ENCODE measurements at regions not wholly inside any gene's neighbourhood (a gene's known extent, or its start where the extent isn't known, plus 50 kb on each side); places are given as distances from the start of the nearest gene placed in this dataset.
A peak's percentile ranks its signal among the peaks of the same experiment; 100 is the strongest.

- DNase-seq: peak in 1 of 2 donors; percentile 35
- Histone ChIP-seq H3K9me3 (peaks cover 0 to 29% (median 7%) of the 10 kb centered on the region in 4 donors), H3K4me3 (no peak overlapping the region), H3K4me1 (no peaks in the 10 kb centered on the region), H3K27ac (no peak overlapping the region), H3K27me3 (no peaks in the 10 kb centered on the region), H3K36me3 (no peaks in the 10 kb centered on the region)
- WGBS, 5 donors: 87 to 96% (median 94%) methylated on average over 2 of the region's 2 CpGs
- no peak for TF ChIP-seq CTCF (IDR thresholded peaks at IDR 0.05)
- no peak for TF ChIP-seq POLR2A (IDR thresholded peaks at IDR 0.05)
- TF ChIP-seq EP300 (IDR thresholded peaks at IDR 0.05): no peak
- TF ChIP-seq POLR2AphosphoS5 (IDR thresholded peaks at IDR 0.05): no peak
- intact Hi-C loops (cut with DNase I; ENCODE audit: low total_unique reads): no loop called here
Measured at GRCh38 chr15:70596354-70597055, 166.9 kb downstream of the UACA start.

GRCh38 chr15:70593795-70594194 lies 169.6 kb downstream of the UACA start:
- TF ChIP-seq CTCF (IDR thresholded peaks at IDR 0.05) (no peak), POLR2A (IDR thresholded peaks at IDR 0.05) (no peak), EP300 (IDR thresholded peaks at IDR 0.05) (no peak), POLR2AphosphoS5 (IDR thresholded peaks at IDR 0.05) (no peak)
- no peaks in the 10 kb centered on the region for H3K36me3 ChIP-seq
- intact Hi-C loops (cut with DNase I; ENCODE audit: low total_unique reads): no loop called here

DNA sequence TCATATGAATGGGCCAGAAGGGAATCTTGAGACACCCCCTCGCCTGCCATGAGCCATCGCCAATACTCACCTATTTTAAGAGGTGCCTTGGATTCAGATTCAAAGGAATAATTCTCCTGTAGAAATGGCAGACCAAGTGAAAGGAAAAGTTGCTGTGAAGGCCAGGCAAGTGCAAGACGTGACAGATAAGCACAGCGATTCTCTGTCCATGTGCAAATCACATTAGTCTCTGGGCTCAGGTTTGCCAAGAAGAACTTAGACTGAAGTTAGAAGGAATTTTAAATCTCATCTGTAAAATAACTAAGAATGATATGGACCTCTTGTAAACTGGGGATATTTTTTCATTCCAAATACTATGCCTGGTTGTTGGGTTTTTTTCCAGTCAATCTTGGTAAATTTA lies 173.6 kb downstream of the UACA start:
- 64 to 69% (median 65%) methylated on average over 4 of the region's 4 CpGs for WGBS, 5 donors
- TF ChIP-seq POLR2AphosphoS5 (IDR thresholded peaks at IDR 0.05) (no peak), CTCF (IDR thresholded peaks at IDR 0.05) (no peak)
- intact Hi-C loops (cut with DNase I; ENCODE audit: low total_unique reads): no loop called here
- Histone ChIP-seq H3K27me3 (peaks cover 0 to 21% (median 17%) of the 10 kb centered on the region in 3 donors), H3K4me3 (no peak overlapping the region), H3K27ac (no peak overlapping the region), H3K9me3 (peaks cover 0 to 26% (median 7%) of the 10 kb centered on the region in 4 donors), H3K36me3 (no peaks in the 10 kb centered on the region), H3K4me1 (peaks cover 5 to 12% (median 10%) of the 10 kb centered on the region in 4 donors)
- no peak for DNase-seq

More at GRCh38 chr15:70593795-70594194, 169.6 kb downstream of the UACA start:
- Histone ChIP-seq H3K4me3 (no peak overlapping the region), H3K27ac (no peak overlapping the region), H3K4me1 (no peaks in the 10 kb centered on the region), H3K27me3 (no peaks in the 10 kb centered on the region), H3K9me3 (peaks cover 0 to 29% (median 7%) of the 10 kb centered on the region in 4 donors)
- DNase-seq: no peak

- intact Hi-C loops (cut with DNase I; ENCODE audit: low total_unique reads): no loop called here
- TF ChIP-seq POLR2A (IDR thresholded peaks at IDR 0.05): no peak
- TF ChIP-seq EP300 (IDR thresholded peaks at IDR 0.05): no peak
- no peak for TF ChIP-seq POLR2AphosphoS5 (IDR thresholded peaks at IDR 0.05)
- TF ChIP-seq CTCF (IDR thresholded peaks at IDR 0.05): no peak
Measured at GRCh38 chr15:70589221-70589620, 174.1 kb downstream of the UACA start.

More at GRCh38 chr15:70589221-70589620, 174.1 kb downstream of the UACA start:
- DNase-seq: peak in 1 of 2 donors; percentile 0
- Histone ChIP-seq H3K9me3 (peaks cover 0 to 21% (median 6%) of the 10 kb centered on the region in 4 donors), H3K4me3 (no peak overlapping the region), H3K27me3 (peaks cover 0 to 22% (median 20%) of the 10 kb centered on the region in 3 donors), H3K36me3 (no peaks in the 10 kb centered on the region), H3K27ac (no peak overlapping the region), H3K4me1 (peaks cover 5 to 13% (median 10%) of the 10 kb centered on the region in 4 donors)

All from stomach (tissue), 8 donors.